ENCODE measurements at regions not wholly inside any gene's neighbourhood (a gene's known extent, or its start where the extent isn't known, plus 50 kb on each side); places are given as distances from the start of the nearest gene placed in this dataset.
A peak's percentile ranks its signal among the peaks of the same experiment; 100 is the strongest.
"Not testable (repeated sequence)": the region's sequence is repeated elsewhere in the genome, so short reads cannot be mapped to it uniquely, and the experiment has no call there.

GRCh38 chr2:47690132-47690531 is 92.8 kb upstream of the MSH6 start:
- no peak for DNase-seq (ENCODE audit: low spot score)

- DNase-seq (ENCODE audit: low spot score) = not testable (repeated sequence)
These were observed 93.8 kb upstream of the MSH6 start for GRCh38 chr2:47689118-47689517.

DNA sequence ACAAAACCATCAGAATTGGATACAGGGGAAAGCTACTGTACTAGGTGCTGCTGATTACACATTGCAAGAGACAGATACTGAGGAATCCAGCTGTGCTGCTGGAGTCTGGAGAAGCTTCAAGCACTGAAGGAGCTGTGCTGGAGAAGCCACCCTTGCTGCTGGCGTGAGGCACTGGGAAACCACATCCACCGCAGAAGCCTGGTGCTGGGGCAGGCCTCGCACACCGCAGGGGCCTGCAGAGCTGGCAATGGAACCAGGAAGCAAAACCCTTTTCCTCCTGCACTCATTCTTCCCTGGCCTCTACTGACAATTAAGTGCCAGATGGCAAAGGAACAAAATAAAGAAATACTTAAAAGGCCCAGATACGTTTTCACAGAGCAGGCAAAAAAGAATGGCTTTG is 94.4 kb upstream of the MSH6 start:
- DNase-seq (ENCODE audit: low spot score) = no peak

- DNase-seq (ENCODE audit: low spot score) = no peak
These were observed 95.1 kb upstream of the MSH6 start for GRCh38 chr2:47687856-47688255.

- no peak for DNase-seq (ENCODE audit: low spot score)
These were observed 96.9 kb upstream of the MSH6 start for GRCh38 chr2:47686018-47686417.

DNA sequence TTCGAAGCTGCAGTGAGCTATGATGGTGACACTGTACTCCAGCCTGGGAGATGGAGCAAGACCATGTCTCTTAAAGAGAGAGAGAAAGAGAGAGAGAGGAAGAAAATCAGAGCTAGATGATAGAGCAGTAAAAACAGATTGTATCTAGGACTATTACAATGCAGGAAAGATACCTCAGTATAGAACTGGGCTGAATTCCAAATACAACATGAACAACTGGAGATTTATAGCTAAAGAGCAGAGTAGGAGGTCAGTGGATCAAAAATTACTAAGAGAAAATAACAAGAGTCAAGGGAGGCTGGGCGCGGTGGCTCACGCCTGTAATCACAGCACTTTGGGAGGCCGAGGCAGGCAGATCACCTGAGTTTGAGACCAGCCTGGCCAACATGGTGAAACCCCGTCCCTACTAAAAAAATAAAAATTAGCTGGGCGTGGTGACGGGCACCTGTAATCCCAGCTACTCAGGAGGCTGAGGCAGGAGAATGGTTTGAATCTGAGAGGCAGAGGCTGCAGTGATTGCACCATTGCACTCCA is 100.7 kb upstream of the MSH6 start:
- no peak for DNase-seq (ENCODE audit: low spot score)

DNA sequence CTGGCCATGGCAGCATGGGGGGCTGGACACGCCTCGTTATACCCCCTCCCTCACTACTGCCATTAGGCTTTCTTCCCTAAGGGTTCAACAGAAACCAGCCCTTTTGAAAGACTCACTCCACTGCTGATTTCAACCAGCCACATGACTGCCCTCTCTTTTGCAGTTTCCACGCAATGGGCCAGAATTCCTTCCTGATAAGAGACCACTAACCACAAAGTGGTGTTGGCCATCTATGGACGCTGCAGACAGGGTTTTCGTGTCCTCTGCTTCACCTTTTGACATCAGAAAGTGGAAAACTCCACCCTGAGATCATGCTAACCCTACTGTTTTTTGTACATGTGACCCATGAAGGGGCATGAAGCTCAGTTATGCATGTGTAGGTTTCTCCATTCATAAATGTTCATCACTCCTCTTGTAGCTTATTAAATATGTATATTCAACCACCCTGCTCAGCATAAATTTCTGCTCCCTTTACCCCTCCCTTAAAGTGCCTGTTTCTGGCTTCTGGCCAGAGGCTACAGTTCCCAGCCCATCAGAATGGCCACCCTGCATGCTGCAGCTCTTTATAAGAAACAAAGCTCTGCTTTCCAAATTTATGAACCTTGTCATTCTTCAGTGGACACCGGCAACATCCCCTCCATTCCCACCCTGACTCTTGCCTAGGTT is 105.6 kb upstream of the KCNK12 start:
- no peak for DNase-seq (ENCODE audit: low spot score)

GRCh38 chr2:47675196-47675825 is 104.5 kb upstream of the KCNK12 start:
- no peak for DNase-seq (ENCODE audit: low spot score)

- no peak for DNase-seq (ENCODE audit: low spot score)
These were observed 95.5 kb upstream of the KCNK12 start for GRCh38 chr2:47666332-47666731.

DNA sequence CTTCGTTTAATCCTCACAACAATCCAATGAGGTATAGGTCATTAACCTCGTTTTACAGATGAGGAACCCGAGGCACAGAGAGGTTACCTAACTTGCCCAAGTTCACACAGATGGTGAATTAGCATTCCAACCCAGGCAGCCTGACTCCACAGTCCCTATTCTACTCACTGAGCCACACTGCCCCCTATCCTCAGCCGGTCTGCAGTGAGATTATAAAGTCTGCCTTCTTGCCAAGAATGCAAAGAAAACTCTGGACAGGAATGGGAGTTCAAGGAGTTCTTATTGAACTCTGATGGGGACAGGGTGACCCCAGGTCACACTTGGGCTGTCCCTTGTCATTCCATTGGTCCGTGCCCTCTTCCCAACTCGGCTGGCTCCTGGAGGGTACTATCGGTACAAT is 94.0 kb upstream of the KCNK12 start:
- no peak for DNase-seq (ENCODE audit: low spot score)

DNA sequence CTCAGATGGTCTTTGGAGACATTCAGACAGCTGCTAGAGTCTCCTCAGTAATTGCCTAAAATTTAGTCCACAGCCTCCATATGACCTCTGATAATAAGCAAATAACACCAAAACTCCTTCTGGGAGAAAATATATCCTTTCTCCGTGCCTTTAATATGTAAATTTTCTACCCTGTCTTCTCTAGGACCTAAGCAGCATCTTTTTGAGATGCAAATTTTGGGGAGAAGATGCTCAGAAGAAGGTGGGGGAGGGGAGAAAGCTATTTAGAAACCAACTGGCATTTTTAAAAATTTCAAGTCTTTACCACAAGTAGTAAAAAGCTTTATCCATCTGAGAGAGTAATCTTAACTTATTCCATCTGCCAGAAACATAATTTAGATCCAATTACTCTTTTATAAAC is 91.8 kb upstream of the KCNK12 start:
- DNase-seq (ENCODE audit: low spot score) = no peak

DNA sequence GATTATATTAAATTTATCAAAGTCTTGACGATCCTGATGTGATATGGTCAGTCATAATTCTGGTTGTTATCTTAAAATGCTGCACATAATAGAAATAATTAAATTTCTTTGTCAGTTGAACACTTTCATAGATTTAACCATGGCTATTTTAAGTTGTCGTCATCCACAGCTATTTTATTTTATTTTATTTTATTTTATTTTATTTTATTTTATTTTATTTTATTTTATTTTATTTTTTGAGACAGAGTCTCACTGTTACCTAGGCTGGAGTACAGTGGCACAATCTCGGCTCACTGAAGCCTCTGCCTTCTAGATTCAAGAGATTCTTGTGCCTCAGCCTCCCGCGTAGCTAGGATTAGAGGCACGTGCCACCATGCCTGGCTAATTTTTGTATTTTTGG is 90.5 kb upstream of the KCNK12 start:
- DNase-seq (ENCODE audit: low spot score) = no peak

GRCh38 chr2:47660168-47660567 is 89.4 kb upstream of the KCNK12 start:
- DNase-seq (ENCODE audit: low spot score) = no peak

GRCh38 chr2:47658646-47659320 is 88.0 kb upstream of the KCNK12 start:
- no peak for DNase-seq (ENCODE audit: low spot score)

DNA sequence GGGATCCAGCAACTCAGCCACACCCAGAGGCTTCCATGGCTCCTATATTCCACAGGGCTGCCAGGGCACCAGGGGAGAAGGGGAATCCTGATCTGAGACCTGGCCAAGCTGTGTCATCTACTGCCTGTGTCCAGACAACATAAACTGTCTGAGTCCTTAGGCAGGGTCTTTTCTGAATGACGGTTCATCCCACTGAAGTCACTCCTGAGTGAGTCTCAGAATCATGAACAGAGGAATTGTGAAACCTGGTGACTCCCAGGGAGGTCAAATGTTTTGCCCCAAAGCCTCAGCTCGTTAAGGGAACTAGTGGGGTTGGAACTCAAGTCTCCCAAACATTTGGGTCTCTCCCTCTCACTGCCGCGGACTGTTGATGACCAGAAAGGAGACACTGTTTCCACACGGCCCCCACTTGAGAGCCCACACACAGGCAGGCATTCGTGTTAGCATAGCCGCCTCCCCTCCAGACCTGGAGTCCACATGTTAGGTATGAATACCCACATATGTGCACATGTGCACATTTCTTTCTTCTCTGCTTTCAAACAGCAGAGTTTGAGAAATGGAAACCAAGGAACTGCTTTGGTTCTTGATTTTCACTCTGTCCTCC is 87.2 kb upstream of the KCNK12 start:
- DNase-seq (ENCODE audit: low spot score) = no peak

- DNase-seq (ENCODE audit: low spot score) = no peak
These were observed 86.2 kb upstream of the KCNK12 start for GRCh38 chr2:47656715-47657600.

- DNase-seq (ENCODE audit: low spot score) = no peak
These were observed 84.7 kb upstream of the KCNK12 start for GRCh38 chr2:47655563-47655880.

- DNase-seq (ENCODE audit: low spot score) = peak; percentile 34
These were observed 84.2 kb upstream of the KCNK12 start for GRCh38 chr2:47654790-47655562.

GRCh38 chr2:47653902-47654789 is 83.4 kb upstream of the KCNK12 start:
- peak; percentile 66 for DNase-seq (ENCODE audit: low spot score)

- no peak for DNase-seq (ENCODE audit: low spot score)
These were observed 82.3 kb upstream of the KCNK12 start for GRCh38 chr2:47653036-47653435.
